HL-60 (cell line): ENCODE measurements at regions not wholly inside any gene's neighbourhood (a gene's known extent, or its start where the extent isn't known, plus 50 kb on each side); places are given as distances from the start of the nearest gene placed in this dataset.

ENCODE experiments used
- DNase-seq, 2 experiments: peaks; one replicate each; pipeline ENCODE4 v3.0.0-alpha.2; 2010 to 2020; ENCODE audit warnings: low read depth in 1 of 2, low spot score in 1 of 2
- H3K27ac ChIP-seq: fragments of 250-450 bp; sonication (Bioruptor Pico); replicated peaks from 2 replicates; pipeline ENCODE4 v1.5.1; 2020; ENCODE audit warnings: mild to moderate bottlenecking, moderate library complexity
- H3K27me3 ChIP-seq: fragments of 250-450 bp; sonication (Bioruptor Pico); 2 replicates; pipeline ENCODE4 v1.5.1; 2021; ENCODE audit warnings: mild to moderate bottlenecking, moderate library complexity; ENCODE audit not compliant: insufficient read depth, poor library complexity, severe bottlenecking
- H3K4me3 ChIP-seq: replicated peaks from 2 replicates; pipeline ENCODE4 v1.5.1; 2011; ENCODE audit warnings: mild to moderate bottlenecking, control low read depth, low read length; ENCODE audit not compliant: insufficient read depth
- GABPA ChIP-seq: IDR thresholded peaks from 2 replicates; pipeline ENCODE4 v1.6.1; 2012; ENCODE audit warnings: low read depth
- POLR2AphosphoS5 ChIP-seq: IDR thresholded peaks from 2 replicates; pipeline ENCODE4 v1.6.1; 2012; ENCODE audit warnings: low read depth
- SPI1 ChIP-seq: IDR thresholded peaks from 2 replicates; pipeline ENCODE4 v1.6.1; 2012; ENCODE audit warnings: low read depth, mild to moderate bottlenecking, borderline replicate concordance
- TF ChIP-seq, protein P1 (sequence below): IDR thresholded peaks from 2 replicates; pipeline ENCODE4 v1.6.1; 2012; ENCODE audit warnings: low read depth; ENCODE audit not compliant: insufficient replicate concordance
- TF ChIP-seq, protein P2 (sequence below): IDR thresholded peaks from one replicate; pipeline ENCODE4 v1.5.1; 2011; ENCODE audit warnings: low read length, control low read depth, inconsistent platforms; ENCODE audit not compliant: insufficient read depth

DNA sequence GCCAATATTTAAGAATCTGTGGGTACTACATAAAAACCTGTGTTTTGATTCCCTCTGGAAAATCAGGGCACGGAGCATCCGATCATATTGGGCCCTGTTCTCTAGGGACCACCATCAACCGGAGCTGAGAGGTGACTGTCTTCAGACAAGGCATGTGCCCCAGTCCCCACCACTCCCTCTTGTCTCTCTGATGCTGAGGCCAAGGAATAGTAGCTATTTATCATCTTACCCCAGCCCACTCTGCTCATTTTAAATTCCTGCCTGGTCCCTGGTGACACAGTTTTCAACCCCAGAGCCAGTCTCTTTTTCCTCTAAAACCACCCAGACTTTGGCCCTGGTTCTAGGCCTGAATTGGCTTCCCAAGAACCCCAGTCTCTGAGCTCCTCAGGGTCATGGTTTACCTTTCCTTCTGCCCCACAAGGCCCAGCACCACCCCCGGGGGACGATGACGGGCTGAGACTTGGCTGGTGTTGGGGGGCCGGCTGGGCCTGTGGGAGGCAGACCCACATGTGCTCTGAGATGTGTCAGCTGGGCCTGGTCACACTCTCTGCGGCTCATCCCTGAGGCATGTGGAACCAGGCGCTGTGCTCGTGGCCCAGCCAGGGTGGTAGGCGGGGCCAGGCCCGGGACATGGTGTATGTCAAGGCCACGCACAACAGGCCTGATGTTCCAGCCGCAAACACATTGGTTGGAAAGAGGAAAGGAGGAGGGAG lies 114.4 kb downstream of the CEBPB start:
- TF ChIP-seq SPI1 (no peak), GABPA (no peak), POLR2AphosphoS5 (no peak)
- TF ChIP-seq, protein P1, sequence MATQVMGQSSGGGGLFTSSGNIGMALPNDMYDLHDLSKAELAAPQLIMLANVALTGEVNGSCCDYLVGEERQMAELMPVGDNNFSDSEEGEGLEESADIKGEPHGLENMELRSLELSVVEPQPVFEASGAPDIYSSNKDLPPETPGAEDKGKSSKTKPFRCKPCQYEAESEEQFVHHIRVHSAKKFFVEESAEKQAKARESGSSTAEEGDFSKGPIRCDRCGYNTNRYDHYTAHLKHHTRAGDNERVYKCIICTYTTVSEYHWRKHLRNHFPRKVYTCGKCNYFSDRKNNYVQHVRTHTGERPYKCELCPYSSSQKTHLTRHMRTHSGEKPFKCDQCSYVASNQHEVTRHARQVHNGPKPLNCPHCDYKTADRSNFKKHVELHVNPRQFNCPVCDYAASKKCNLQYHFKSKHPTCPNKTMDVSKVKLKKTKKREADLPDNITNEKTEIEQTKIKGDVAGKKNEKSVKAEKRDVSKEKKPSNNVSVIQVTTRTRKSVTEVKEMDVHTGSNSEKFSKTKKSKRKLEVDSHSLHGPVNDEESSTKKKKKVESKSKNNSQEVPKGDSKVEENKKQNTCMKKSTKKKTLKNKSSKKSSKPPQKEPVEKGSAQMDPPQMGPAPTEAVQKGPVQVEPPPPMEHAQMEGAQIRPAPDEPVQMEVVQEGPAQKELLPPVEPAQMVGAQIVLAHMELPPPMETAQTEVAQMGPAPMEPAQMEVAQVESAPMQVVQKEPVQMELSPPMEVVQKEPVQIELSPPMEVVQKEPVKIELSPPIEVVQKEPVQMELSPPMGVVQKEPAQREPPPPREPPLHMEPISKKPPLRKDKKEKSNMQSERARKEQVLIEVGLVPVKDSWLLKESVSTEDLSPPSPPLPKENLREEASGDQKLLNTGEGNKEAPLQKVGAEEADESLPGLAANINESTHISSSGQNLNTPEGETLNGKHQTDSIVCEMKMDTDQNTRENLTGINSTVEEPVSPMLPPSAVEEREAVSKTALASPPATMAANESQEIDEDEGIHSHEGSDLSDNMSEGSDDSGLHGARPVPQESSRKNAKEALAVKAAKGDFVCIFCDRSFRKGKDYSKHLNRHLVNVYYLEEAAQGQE = no peak
- TF ChIP-seq, protein P2, sequence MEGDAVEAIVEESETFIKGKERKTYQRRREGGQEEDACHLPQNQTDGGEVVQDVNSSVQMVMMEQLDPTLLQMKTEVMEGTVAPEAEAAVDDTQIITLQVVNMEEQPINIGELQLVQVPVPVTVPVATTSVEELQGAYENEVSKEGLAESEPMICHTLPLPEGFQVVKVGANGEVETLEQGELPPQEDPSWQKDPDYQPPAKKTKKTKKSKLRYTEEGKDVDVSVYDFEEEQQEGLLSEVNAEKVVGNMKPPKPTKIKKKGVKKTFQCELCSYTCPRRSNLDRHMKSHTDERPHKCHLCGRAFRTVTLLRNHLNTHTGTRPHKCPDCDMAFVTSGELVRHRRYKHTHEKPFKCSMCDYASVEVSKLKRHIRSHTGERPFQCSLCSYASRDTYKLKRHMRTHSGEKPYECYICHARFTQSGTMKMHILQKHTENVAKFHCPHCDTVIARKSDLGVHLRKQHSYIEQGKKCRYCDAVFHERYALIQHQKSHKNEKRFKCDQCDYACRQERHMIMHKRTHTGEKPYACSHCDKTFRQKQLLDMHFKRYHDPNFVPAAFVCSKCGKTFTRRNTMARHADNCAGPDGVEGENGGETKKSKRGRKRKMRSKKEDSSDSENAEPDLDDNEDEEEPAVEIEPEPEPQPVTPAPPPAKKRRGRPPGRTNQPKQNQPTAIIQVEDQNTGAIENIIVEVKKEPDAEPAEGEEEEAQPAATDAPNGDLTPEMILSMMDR = no peak
- H3K4me3 ChIP-seq = no peak overlapping the region
- H3K27ac ChIP-seq = no peak overlapping the region
- H3K27me3 ChIP-seq = no peaks in the 10 kb centered on the region
- no peak for DNase-seq

DNA sequence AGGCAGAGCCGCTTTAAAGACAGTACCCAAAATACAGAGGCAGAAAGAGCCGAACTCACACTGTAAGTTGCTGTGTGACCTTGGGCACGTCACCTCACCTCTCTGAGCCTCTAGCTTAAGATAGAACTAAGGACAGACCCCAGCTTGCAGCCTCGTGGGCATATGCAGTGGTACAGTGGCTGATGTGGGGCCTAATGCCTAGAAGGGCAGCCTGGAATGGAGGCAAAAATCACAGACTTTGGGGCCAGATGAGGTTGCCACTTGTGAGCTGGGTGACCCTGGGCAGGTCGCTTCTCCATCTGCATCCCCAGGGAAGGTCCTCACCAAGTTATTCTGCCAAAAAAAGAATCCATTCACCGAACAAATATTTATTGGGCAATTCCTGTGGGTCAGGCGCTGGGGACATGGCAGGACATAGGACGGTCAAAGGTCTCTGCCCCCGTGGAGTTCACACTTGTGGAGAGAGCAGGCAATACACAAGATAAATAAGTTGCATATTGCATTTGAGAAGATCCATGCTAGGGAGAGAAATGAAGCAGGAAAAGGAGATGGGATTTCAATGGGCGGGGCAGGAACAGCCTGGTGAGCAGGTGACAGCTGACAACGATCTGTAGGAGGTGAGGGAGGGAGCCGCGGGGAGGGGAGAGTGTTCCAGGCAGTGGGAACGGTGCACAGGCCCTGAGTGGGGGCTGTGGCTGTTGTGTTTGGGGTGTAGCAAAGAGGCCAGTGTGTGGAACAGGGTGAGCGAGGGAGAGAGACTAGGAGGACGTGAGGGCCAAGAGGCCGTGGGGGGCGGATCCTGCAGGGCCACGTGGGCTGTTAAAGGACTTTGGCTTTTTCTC lies 115.2 kb downstream of the CEBPB start:
- H3K27me3 ChIP-seq = no peaks in the 10 kb centered on the region
- no peak for DNase-seq
- H3K27ac ChIP-seq = no peak overlapping the region
- TF ChIP-seq POLR2AphosphoS5 = no peak
- TF ChIP-seq SPI1 = no peak
- no peak overlapping the region for H3K4me3 ChIP-seq

DNA sequence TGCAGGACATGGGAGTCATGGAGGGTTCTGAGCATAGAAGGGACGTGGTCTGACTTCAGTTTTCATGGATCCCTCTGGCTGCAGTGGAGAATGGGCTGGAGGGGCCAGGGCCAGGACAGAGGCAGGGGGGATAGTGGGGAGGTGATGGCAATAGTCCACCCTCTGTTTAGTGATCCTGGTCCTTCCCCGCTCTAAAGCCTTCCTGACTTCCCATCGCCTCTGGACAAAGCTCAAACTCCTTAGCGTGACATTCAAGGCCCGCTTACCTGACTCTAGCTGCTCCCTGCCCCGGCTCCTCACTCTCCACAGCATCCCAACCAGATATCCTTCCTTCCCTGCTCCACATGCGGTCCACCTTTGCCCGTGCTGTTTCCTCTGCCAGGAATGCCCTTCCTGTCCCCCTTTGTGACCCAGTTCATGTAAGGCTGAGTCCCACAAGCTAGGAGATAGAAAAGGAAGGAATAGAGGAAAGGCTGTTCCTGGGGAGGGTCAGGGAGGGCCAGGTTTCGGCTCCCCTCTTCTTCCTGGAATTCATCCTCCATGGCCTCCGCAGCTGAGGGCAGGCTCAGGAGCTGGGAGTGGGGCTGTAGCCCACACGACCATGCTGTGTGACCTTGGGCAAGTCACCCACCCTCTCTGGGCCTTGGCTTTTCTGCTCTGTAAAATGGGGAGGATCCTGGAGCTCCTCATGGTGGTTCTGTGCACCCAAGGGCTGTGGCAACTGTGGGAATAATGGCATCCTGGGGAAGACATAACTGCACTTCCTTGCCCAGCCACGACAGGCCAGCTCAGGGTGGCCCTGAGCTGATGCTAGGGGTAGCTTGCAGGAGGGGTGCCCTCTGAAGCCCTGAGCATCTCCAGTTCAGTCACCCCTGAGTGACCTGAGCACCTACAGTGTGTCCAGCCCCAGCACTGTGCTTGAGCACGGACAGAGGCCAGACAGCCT lies 116.1 kb downstream of the CEBPB start:
- Histone ChIP-seq H3K27ac (no peak overlapping the region), H3K27me3 (no peaks in the 10 kb centered on the region), H3K4me3 (no peak overlapping the region)
- no peak for TF ChIP-seq GABPA
- TF ChIP-seq POLR2AphosphoS5 = no peak
- TF ChIP-seq, protein P1 = no peak
- no peak for TF ChIP-seq SPI1
- TF ChIP-seq, protein P2 = no peak
- no peak for DNase-seq
